Panc1 (cell line): ENCODE measurements at regions not wholly inside any gene's neighbourhood (a gene's known extent, or its start where the extent isn't known, plus 50 kb on each side); places are given as distances from the start of the nearest gene placed in this dataset.
"Not testable (repeated sequence)": the region's sequence is repeated elsewhere in the genome, so short reads cannot be mapped to it uniquely, and the experiment has no call there.

Experiments
- ATAC-seq: fragments of 200-7000 bp; cut with Tn5 transposase; 2 replicates; pipeline ENCODE4 v1.9.1; 2020; ENCODE audit warnings: mild to moderate bottlenecking, moderate library complexity
- BruUV-seq: library from RNA; stranded (reverse); fragments of 400-500 nt; replicated peaks from 2 replicates; lab custom pipeline; 2021; lab: Mats Ljungman, UMichigan
- CTCF ChIA-PET: fragments of 300-600 bp; sonication (Branson Sonifier 250); formaldehyde crosslinking; loops from one replicate; lab custom pipeline; 2022; ENCODE audit warnings: antibody characterized with exemption; lab: Charles Lee
- POLR2A ChIA-PET: fragments of 300-600 bp; sonication (Branson Sonifier 250); formaldehyde crosslinking; loops from one replicate; lab custom pipeline; 2022; ENCODE audit warnings: antibody characterized with exemption; lab: Charles Lee
- DNase-seq: peaks from one replicate; pipeline ENCODE4 v3.0.0-alpha.2; 2010; ENCODE audit warnings: low read depth, low spot score
- H3K27ac ChIP-seq: 2 replicates; pipeline ENCODE4 v1.5.1; 2011; ENCODE audit warnings: mild to moderate bottlenecking, low read length, inconsistent platforms
- H3K27me3 ChIP-seq: fragments of 200-500 bp; sonication (Bioruptor generic); 2 replicates; pipeline ENCODE4 v1.6.0; 2014; ENCODE audit warnings: low read length, inconsistent platforms; ENCODE audit not compliant: control insufficient read depth, insufficient read depth
- H3K36me3 ChIP-seq: fragments of 200-500 bp; sonication (Bioruptor generic); 2 replicates; pipeline ENCODE4 v1.5.1; 2014; ENCODE audit warnings: inconsistent platforms, mild to moderate bottlenecking, low read length, moderate library complexity; ENCODE audit not compliant: control insufficient read depth, insufficient read depth
- H3K4me1 ChIP-seq: 2 replicates; pipeline ENCODE4 v1.5.1; 2011; ENCODE audit warnings: inconsistent platforms, mild to moderate bottlenecking, low read length, moderate library complexity; ENCODE audit not compliant: control insufficient read depth, insufficient read depth
- H3K4me3 ChIP-seq, 2 experiments: 2 replicates each; pipeline ENCODE4 v1.5.1; 2011 to 2012; ENCODE audit warnings: low read depth in 2 of 2, low read length in 2 of 2, mild to moderate bottlenecking in 2 of 2, inconsistent platforms in 1 of 2, moderate library complexity in 1 of 2
- H3K9me3 ChIP-seq: fragments of 200-500 bp; sonication (Bioruptor generic); 2 replicates; pipeline ENCODE4 v1.5.1; 2014; ENCODE audit warnings: low read depth, mild to moderate bottlenecking, inconsistent platforms, low read length, moderate library complexity; ENCODE audit not compliant: control insufficient read depth, insufficient read depth
- POLR2AphosphoS5 ChIP-seq: IDR thresholded peaks from 2 replicates; pipeline ENCODE4 v1.6.1; 2012; ENCODE audit warnings: mild to moderate bottlenecking, low read depth, low read length, moderate library complexity
- REST ChIP-seq, 2 experiments: IDR thresholded peaks; 2 replicates each; pipeline ENCODE4 v1.6.1; 2011 to 2012; ENCODE audit warnings: low read depth in 2 of 2, control low read depth in 1 of 2, low read length in 1 of 2, mild to moderate bottlenecking in 1 of 2, moderate library complexity in 1 of 2; ENCODE audit not compliant: insufficient read depth in 1 of 2
- SIN3A ChIP-seq: IDR thresholded peaks from 2 replicates; pipeline ENCODE4 v1.6.1; 2012; ENCODE audit warnings: low read depth, mild to moderate bottlenecking, low read length, moderate library complexity, borderline replicate concordance; ENCODE audit not compliant: insufficient read depth
- TCF7L2 ChIP-seq: IDR thresholded peaks from 2 replicates; pipeline ENCODE4 v1.6.1; 2011; ENCODE audit warnings: mild to moderate bottlenecking, low read depth, low read length, inconsistent platforms
- in situ Hi-C: cut with HindIII; loops from 2 replicates; pipeline ENCODE4 v1.10.0; 2016; ENCODE audit warnings: low sequenced_read_pairs, low pct_unique_long_range_greater_than_20kb
- intact Hi-C: fragments of 100-400 bp; cut with micrococcal nuclease; formaldehyde crosslinking; loops from one replicate; pipeline ENCODE4 v1.10.0; 2022; ENCODE audit not compliant: unreplicated experiment
- TF ChIP-seq, protein P1 (sequence below): fragments of 450-650 bp; IDR thresholded peaks from 2 replicates; pipeline ENCODE4 v1.5.1; 2017; ENCODE audit warnings: mild to moderate bottlenecking

GRCh38 chr16:10328291-10328690 lies 57.6 kb upstream of the ATF7IP2 start:
- peak overlapping the region; percentile 53; the same call in 1 of the 2 replicates for H3K27ac ChIP-seq
- H3K36me3 ChIP-seq, intact Hi-C loops, H3K4me1 ChIP-seq, H3K4me3 ChIP-seq, in situ Hi-C loops, BruUV-seq, POLR2A ChIA-PET, H3K27me3 ChIP-seq, CTCF ChIA-PET, H3K9me3 ChIP-seq: not testable (repeated sequence)
- DNase-seq (peak; percentile 30), ATAC-seq (peak; percentile 92)

DNA sequence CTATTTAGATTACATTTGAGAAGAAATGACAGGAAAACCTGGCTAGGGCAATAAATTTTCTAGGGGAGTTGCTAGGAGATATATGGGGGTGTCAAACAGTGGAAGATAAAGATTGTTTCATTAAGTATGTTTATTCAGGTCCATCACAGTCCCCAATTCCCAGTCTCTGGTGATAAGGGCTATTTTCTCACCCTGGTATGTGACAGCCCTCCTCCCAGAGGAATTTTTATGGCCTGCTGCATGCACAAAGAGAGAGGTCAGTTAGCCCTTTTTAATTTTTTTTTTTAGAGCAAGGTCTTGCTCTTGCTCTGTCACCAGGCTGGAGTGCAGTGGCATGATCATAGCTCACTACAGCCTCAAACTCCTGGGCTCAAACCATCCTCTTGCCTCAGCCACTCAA lies 53.6 kb upstream of the ATF7IP2 start:
- no peak for DNase-seq
- BruUV-seq = no TSS peak
- ATAC-seq = no peak; the same call in 1 of the 2 replicates
- in situ Hi-C loops = no loop called here
- TF ChIP-seq, protein P1, sequence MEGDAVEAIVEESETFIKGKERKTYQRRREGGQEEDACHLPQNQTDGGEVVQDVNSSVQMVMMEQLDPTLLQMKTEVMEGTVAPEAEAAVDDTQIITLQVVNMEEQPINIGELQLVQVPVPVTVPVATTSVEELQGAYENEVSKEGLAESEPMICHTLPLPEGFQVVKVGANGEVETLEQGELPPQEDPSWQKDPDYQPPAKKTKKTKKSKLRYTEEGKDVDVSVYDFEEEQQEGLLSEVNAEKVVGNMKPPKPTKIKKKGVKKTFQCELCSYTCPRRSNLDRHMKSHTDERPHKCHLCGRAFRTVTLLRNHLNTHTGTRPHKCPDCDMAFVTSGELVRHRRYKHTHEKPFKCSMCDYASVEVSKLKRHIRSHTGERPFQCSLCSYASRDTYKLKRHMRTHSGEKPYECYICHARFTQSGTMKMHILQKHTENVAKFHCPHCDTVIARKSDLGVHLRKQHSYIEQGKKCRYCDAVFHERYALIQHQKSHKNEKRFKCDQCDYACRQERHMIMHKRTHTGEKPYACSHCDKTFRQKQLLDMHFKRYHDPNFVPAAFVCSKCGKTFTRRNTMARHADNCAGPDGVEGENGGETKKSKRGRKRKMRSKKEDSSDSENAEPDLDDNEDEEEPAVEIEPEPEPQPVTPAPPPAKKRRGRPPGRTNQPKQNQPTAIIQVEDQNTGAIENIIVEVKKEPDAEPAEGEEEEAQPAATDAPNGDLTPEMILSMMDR = no peak
- intact Hi-C loops = no loop called here
- peak overlapping the region; percentile 66; the same call in 1 of the 2 replicates for H3K27ac ChIP-seq
- ChIA-PET POLR2A (no interaction called here), CTCF (no interaction called here)
- H3K27me3 ChIP-seq = no peaks in the 10 kb centered on the region
- H3K36me3 ChIP-seq = no peaks in the 10 kb centered on the region
- no peaks in the 10 kb centered on the region for H3K4me1 ChIP-seq
- H3K9me3 ChIP-seq = no peaks in the 10 kb centered on the region
- H3K4me3 ChIP-seq = no peak overlapping the region

GRCh38 chr16:10332775-10333174 lies 53.1 kb upstream of the ATF7IP2 start:
- intact Hi-C loops = no loop called here
- BruUV-seq = no TSS peak
- CTCF ChIA-PET = no interaction called here

More at GRCh38 chr16:10332775-10333174, 53.1 kb upstream of the ATF7IP2 start:
- Histone ChIP-seq H3K9me3 (no peaks in the 10 kb centered on the region), H3K27me3 (no peaks in the 10 kb centered on the region), H3K36me3 (no peaks in the 10 kb centered on the region), H3K27ac (peak overlapping the region; percentile 58; the same call in 1 of the 2 replicates), H3K4me3 (no peak overlapping the region), H3K4me1 (no peaks in the 10 kb centered on the region)
- ATAC-seq (no peak), DNase-seq (no peak)
- in situ Hi-C loops = no loop called here
- TF ChIP-seq SIN3A = no peak
- no peak for TF ChIP-seq REST (IDR thresholded peaks at IDR 0.05; ENCODE audit: insufficient read depth in 1 of 2, low read depth in 2 of 2, low read length in 1 of 2)
- no peak for TF ChIP-seq POLR2AphosphoS5
- TF ChIP-seq, protein P1 = no peak
- TF ChIP-seq TCF7L2 = no peak
- POLR2A ChIA-PET = no interaction called here
